ENCODE measurements at regions not wholly inside any gene's neighbourhood (a gene's known extent, or its start where the extent isn't known, plus 50 kb on each side); places are given as distances from the start of the nearest gene placed in this dataset.

DNA sequence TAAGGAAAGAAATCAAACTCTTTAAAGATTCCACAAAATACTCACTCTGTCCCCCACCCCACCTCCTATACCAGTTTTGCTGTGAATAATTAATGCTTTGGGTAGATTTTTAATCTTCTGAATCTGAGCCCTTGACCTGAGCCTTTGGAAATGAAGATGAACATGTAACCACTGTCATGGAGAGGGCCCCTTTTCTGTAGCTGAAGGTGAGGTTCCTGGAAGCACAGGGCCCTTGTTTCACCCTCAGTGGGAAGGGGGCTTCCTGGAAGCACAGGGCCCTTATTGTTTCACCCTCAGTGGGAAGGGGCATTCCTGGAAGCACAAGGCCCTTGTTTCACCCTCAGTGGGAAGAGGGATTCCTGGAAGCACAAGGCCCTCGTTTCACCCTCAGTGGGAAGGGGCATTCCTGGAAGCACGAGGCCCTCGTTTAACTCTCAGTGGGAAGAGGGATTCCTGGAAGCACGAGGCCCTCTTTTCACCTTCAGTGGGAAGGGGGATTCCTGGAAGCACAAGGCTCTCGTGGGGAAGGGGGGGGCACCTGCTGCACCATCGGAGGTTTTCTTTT lies 75.7 kb downstream of the DACT2 start:
- no peak for TF ChIP-seq TSHZ2 (CRISPR knock-in tag; IDR thresholded peaks at IDR 0.05)
- TF ChIP-seq PATZ1 (CRISPR knock-in tag; IDR thresholded peaks at IDR 0.05; ENCODE audit: borderline replicate concordance): no peak
- TF ChIP-seq ARNTL (CRISPR knock-in tag; IDR thresholded peaks at IDR 0.05; ENCODE audit: borderline replicate concordance, low read depth): no peak
- no peak for TF ChIP-seq SNAI2 (CRISPR knock-in tag; IDR thresholded peaks at IDR 0.05)
- TF ChIP-seq OSR1 (CRISPR knock-in tag; IDR thresholded peaks at IDR 0.05): no peak
- TF ChIP-seq ISL1 (CRISPR knock-in tag; IDR thresholded peaks at IDR 0.05): no peak
- TF ChIP-seq, protein P1, sequence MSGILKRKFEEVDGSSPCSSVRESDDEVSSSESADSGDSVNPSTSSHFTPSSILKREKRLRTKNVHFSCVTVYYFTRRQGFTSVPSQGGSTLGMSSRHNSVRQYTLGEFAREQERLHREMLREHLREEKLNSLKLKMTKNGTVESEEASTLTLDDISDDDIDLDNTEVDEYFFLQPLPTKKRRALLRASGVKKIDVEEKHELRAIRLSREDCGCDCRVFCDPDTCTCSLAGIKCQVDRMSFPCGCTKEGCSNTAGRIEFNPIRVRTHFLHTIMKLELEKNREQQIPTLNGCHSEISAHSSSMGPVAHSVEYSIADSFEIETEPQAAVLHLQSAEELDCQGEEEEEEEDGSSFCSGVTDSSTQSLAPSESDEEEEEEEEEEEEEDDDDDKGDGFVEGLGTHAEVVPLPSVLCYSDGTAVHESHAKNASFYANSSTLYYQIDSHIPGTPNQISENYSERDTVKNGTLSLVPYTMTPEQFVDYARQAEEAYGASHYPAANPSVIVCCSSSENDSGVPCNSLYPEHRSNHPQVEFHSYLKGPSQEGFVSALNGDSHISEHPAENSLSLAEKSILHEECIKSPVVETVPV (CRISPR knock-in tag; IDR thresholded peaks at IDR 0.05): no peak
- TF ChIP-seq ZNF8 (CRISPR knock-in tag; IDR thresholded peaks at IDR 0.05): no peak
- no peak for TF ChIP-seq TOX (CRISPR knock-in tag; IDR thresholded peaks at IDR 0.05; ENCODE audit: borderline replicate concordance)
- no peak for TF ChIP-seq ZNF70 (CRISPR knock-in tag; IDR thresholded peaks at IDR 0.05)
- TF ChIP-seq CSDC2 (CRISPR knock-in tag; IDR thresholded peaks at IDR 0.05): no peak
- no peak for TF ChIP-seq ESRRG (CRISPR knock-in tag; IDR thresholded peaks at IDR 0.05)
- no peak for TF ChIP-seq POU6F1 (CRISPR knock-in tag; IDR thresholded peaks at IDR 0.05; ENCODE audit: borderline replicate concordance, low read depth)
- TF ChIP-seq RARB (CRISPR knock-in tag; IDR thresholded peaks at IDR 0.05): no peak
- TF ChIP-seq BACH2 (CRISPR knock-in tag; IDR thresholded peaks at IDR 0.05; ENCODE audit: borderline replicate concordance): no peak
- TF ChIP-seq, protein P2, sequence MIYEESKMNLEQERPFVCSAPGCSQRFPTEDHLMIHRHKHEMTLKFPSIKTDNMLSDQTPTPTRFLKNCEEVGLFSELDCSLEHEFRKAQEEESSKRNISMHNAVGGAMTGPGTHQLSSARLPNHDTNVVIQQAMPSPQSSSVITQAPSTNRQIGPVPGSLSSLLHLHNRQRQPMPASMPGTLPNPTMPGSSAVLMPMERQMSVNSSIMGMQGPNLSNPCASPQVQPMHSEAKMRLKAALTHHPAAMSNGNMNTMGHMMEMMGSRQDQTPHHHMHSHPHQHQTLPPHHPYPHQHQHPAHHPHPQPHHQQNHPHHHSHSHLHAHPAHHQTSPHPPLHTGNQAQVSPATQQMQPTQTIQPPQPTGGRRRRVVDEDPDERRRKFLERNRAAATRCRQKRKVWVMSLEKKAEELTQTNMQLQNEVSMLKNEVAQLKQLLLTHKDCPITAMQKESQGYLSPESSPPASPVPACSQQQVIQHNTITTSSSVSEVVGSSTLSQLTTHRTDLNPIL (CRISPR knock-in tag; IDR thresholded peaks at IDR 0.05; ENCODE audit: low read depth): no peak
- TF ChIP-seq ZFP3 (CRISPR knock-in tag; IDR thresholded peaks at IDR 0.05): no peak
- ATAC-seq: no peak

DNA sequence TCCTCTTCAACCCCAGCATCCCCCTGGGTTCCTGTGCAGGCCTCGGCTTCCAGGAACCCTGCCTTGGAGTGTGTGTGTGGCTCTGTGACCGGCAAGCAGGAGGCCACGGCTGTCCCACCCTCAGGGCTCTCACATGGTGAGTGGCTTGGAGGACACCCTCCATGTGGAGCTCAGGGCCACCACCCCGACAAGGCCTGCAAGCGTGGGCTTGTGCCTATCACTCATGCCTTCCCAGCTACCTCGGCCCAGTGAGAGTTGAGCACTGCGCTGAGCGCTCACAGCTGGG lies 76.7 kb downstream of the DACT2 start:
- ATAC-seq: no peak
- no peak for TF ChIP-seq ZNF8 (CRISPR knock-in tag; IDR thresholded peaks at IDR 0.05)
- TF ChIP-seq ZC3H10 (CRISPR knock-in tag; IDR thresholded peaks at IDR 0.05): no peak
- TF ChIP-seq SNAI2 (CRISPR knock-in tag; IDR thresholded peaks at IDR 0.05): no peak
- no peak for TF ChIP-seq RARB (CRISPR knock-in tag; IDR thresholded peaks at IDR 0.05)
- TF ChIP-seq ZNF565 (CRISPR knock-in tag; conservative IDR thresholded peaks at IDR 0.05; ENCODE audit: low read depth): no peak
- TF ChIP-seq, protein P1 (CRISPR knock-in tag; IDR thresholded peaks at IDR 0.05): no peak
- TF ChIP-seq PATZ1 (CRISPR knock-in tag; IDR thresholded peaks at IDR 0.05; ENCODE audit: borderline replicate concordance): no peak
- no peak for TF ChIP-seq TCF4 (CRISPR knock-in tag; IDR thresholded peaks at IDR 0.05; ENCODE audit: borderline replicate concordance)
- no peak for TF ChIP-seq TOX (CRISPR knock-in tag; IDR thresholded peaks at IDR 0.05; ENCODE audit: borderline replicate concordance)
- TF ChIP-seq ZFP3 (CRISPR knock-in tag; IDR thresholded peaks at IDR 0.05): no peak
- no peak for TF ChIP-seq POU6F1 (CRISPR knock-in tag; IDR thresholded peaks at IDR 0.05; ENCODE audit: borderline replicate concordance, low read depth)
- no peak for TF ChIP-seq ARNTL (CRISPR knock-in tag; IDR thresholded peaks at IDR 0.05; ENCODE audit: borderline replicate concordance, low read depth)
- TF ChIP-seq ISL1 (CRISPR knock-in tag; IDR thresholded peaks at IDR 0.05): no peak
- TF ChIP-seq ESRRG (CRISPR knock-in tag; IDR thresholded peaks at IDR 0.05): no peak
- no peak for TF ChIP-seq BACH2 (CRISPR knock-in tag; IDR thresholded peaks at IDR 0.05; ENCODE audit: borderline replicate concordance)
- no peak for TF ChIP-seq PPARA (CRISPR knock-in tag; IDR thresholded peaks at IDR 0.05; ENCODE audit: borderline replicate concordance)
- TF ChIP-seq CSDC2 (CRISPR knock-in tag; IDR thresholded peaks at IDR 0.05): no peak

Data from SK-N-SH treated with all-trans-retinoic acid at 6 μM for 48 hours (cell line).